ENCODE measurements at regions not wholly inside any gene's neighbourhood (a gene's known extent, or its start where the extent isn't known, plus 50 kb on each side); places are given as distances from the start of the nearest gene placed in this dataset.

- no peak overlapping the region for H3K4me3 ChIP-seq (ENCODE audit: low read length)
- H3K4me2 ChIP-seq (ENCODE audit: low read length), result no peak overlapping the region
- H4K20me1 ChIP-seq (ENCODE audit: insufficient read depth), result no peaks in the 10 kb centered on the region
- H3K36me3 ChIP-seq (ENCODE audit: insufficient read depth, low read length), result no peaks in the 10 kb centered on the region
- no peak for TF ChIP-seq REST (IDR thresholded peaks at IDR 0.05; ENCODE audit: borderline replicate concordance)
- peak; percentile 86 for TF ChIP-seq RAD21 (conservative IDR thresholded peaks at IDR 0.05)
- peak; percentile 88 for TF ChIP-seq CTCF (IDR thresholded peaks at IDR 0.05; ENCODE audit: poor library complexity, severe bottlenecking)
- no peak for TF ChIP-seq POLR2AphosphoS5 (IDR thresholded peaks at IDR 0.05)
- peak; percentile 85 for TF ChIP-seq SMC3 (conservative IDR thresholded peaks at IDR 0.05; ENCODE audit: poor library complexity)
- no peak for TF ChIP-seq EZH2 (IDR thresholded peaks at IDR 0.05; ENCODE audit: borderline replicate concordance, insufficient read depth, low read length, poor library complexity, severe bottlenecking)
- no peak overlapping the region for H2AFZ ChIP-seq (ENCODE audit: low read depth, low read length)
- H3K9me3 ChIP-seq (ENCODE audit: low read length), result no peaks in the 10 kb centered on the region
- no peaks in the 10 kb centered on the region for H3K9me2 ChIP-seq (ENCODE audit: insufficient read depth, low read length)
- no peaks in the 10 kb centered on the region for H3F3A ChIP-seq (ENCODE audit: insufficient read depth, low read length, poor library complexity, severe bottlenecking)
- H3K9ac ChIP-seq (ENCODE audit: low read length), result no peak overlapping the region
- H3K27me3 ChIP-seq (ENCODE audit: insufficient read depth, low read depth, low read length), result no peaks in the 10 kb centered on the region
- no peaks in the 10 kb centered on the region for H3K79me2 ChIP-seq (replicated peaks; ENCODE audit: insufficient read depth, low read length)
- no peak overlapping the region for H3K27ac ChIP-seq (ENCODE audit: low read length)
Measured at GRCh38 chr7:22001345-22002004, 55.8 kb upstream of the CDCA7L start.

- Histone ChIP-seq H3K9me2 (ENCODE audit: insufficient read depth, low read length) (no peaks in the 10 kb centered on the region), H3K9ac (ENCODE audit: low read length) (no peak overlapping the region), H4K20me1 (ENCODE audit: insufficient read depth) (no peaks in the 10 kb centered on the region), H3K27ac (ENCODE audit: low read length) (no peak overlapping the region), H3K4me2 (ENCODE audit: low read length) (no peak overlapping the region), H3K4me3 (ENCODE audit: low read length) (no peak overlapping the region), H3F3A (ENCODE audit: insufficient read depth, low read length, poor library complexity, severe bottlenecking) (no peaks in the 10 kb centered on the region), H2AFZ (ENCODE audit: low read depth, low read length) (no peak overlapping the region), H3K79me2 (replicated peaks; ENCODE audit: insufficient read depth, low read length) (no peaks in the 10 kb centered on the region), H3K27me3 (ENCODE audit: insufficient read depth, low read depth, low read length) (no peaks in the 10 kb centered on the region), H3K36me3 (ENCODE audit: insufficient read depth, low read length) (no peaks in the 10 kb centered on the region), H3K9me3 (ENCODE audit: low read length) (no peaks in the 10 kb centered on the region)
- no peak for TF ChIP-seq RAD21 (conservative IDR thresholded peaks at IDR 0.05)
- no peak for TF ChIP-seq SMC3 (conservative IDR thresholded peaks at IDR 0.05; ENCODE audit: poor library complexity)
- TF ChIP-seq EZH2 (IDR thresholded peaks at IDR 0.05; ENCODE audit: borderline replicate concordance, insufficient read depth, low read length, poor library complexity, severe bottlenecking), result no peak
- TF ChIP-seq REST (IDR thresholded peaks at IDR 0.05; ENCODE audit: borderline replicate concordance), result no peak
- no peak for TF ChIP-seq CTCF (IDR thresholded peaks at IDR 0.05; ENCODE audit: poor library complexity, severe bottlenecking)
- no peak for TF ChIP-seq TAF1 (IDR thresholded peaks at IDR 0.05; ENCODE audit: low read depth)
- no peak for TF ChIP-seq MXI1 (conservative IDR thresholded peaks at IDR 0.05; ENCODE audit: poor library complexity, severe bottlenecking)
- no peak for TF ChIP-seq EP300 (conservative IDR thresholded peaks at IDR 0.05; ENCODE audit: poor library complexity, severe bottlenecking)
- no peak for TF ChIP-seq POLR2AphosphoS5 (IDR thresholded peaks at IDR 0.05)
Measured at GRCh38 chr7:21999896-22000295, 54.2 kb upstream of the CDCA7L start.
